Activated T-cell treated with anti-CD3 and anti-CD28 coated beads, Interleukin-2, amount 50 U/mL, for 48 hours (primary cell): ENCODE measurements at regions not wholly inside any gene's neighbourhood (a gene's known extent, or its start where the extent isn't known, plus 50 kb on each side); places are given as distances from the start of the nearest gene placed in this dataset.

Source experiments
- DNase-seq, 2 experiments: peaks; one replicate each; pipeline ENCODE4 v3.0.0-alpha.2; 2020

GRCh38 chr2:137826373-137827372, 137.6 kb upstream of the HNMT start:
- no peak for DNase-seq

GRCh38 chr2:137828624-137829023, 135.6 kb upstream of the HNMT start:
- no peak for DNase-seq

- no peak for DNase-seq
Observed at GRCh38 chr2:137829251-137829650, 135.0 kb upstream of the HNMT start.

GRCh38 chr2:137834760-137835379, 129.4 kb upstream of the HNMT start:
- no peak for DNase-seq

- DNase-seq: no peak
Observed at GRCh38 chr2:137836671-137837070, 127.6 kb upstream of the HNMT start.

- DNase-seq: no peak
Observed at GRCh38 chr2:137837830-137838229, 126.4 kb upstream of the HNMT start.

- DNase-seq: no peak
Observed at GRCh38 chr2:137838255-137839092, 125.8 kb upstream of the HNMT start.

- no peak for DNase-seq
Observed at GRCh38 chr2:137842430-137842829, 121.8 kb upstream of the HNMT start.

- no peak for DNase-seq
Observed at GRCh38 chr2:137842952-137843351, 121.3 kb upstream of the HNMT start.

GRCh38 chr2:137845422-137845821, 118.9 kb upstream of the HNMT start:
- DNase-seq: no peak

GRCh38 chr2:137846993-137847392, 117.3 kb upstream of the HNMT start:
- DNase-seq: no peak

GRCh38 chr2:137847443-137847842, 116.8 kb upstream of the HNMT start:
- DNase-seq: no peak

- no peak for DNase-seq
Observed at GRCh38 chr2:137857881-137858280, 106.4 kb upstream of the HNMT start.

GRCh38 chr2:137862651-137863050, 101.6 kb upstream of the HNMT start:
- DNase-seq: no peak

GRCh38 chr2:137865954-137866540, 98.2 kb upstream of the HNMT start:
- DNase-seq: peak; percentile 65 to 66

- DNase-seq: no peak
Observed at GRCh38 chr2:137870682-137871081, 93.6 kb upstream of the HNMT start.

GRCh38 chr2:137872577-137872976, 91.7 kb upstream of the HNMT start:
- DNase-seq: no peak

- no peak for DNase-seq
Observed at GRCh38 chr2:137873536-137874244, 90.6 kb upstream of the HNMT start.

- no peak for DNase-seq
Observed at GRCh38 chr2:137879121-137879520, 85.2 kb upstream of the HNMT start.

- no peak for DNase-seq
Observed at GRCh38 chr2:137881711-137882110, 82.6 kb upstream of the HNMT start.

- DNase-seq: no peak
Observed at GRCh38 chr2:137886083-137886831, 78.0 kb upstream of the HNMT start.
